Gastroesophageal sphincter (tissue), 4 donors: ENCODE measurements at regions not wholly inside any gene's neighbourhood (a gene's known extent, or its start where the extent isn't known, plus 50 kb on each side); places are given as distances from the start of the nearest gene placed in this dataset.
"Not testable (repeated sequence)": the region's sequence is repeated elsewhere in the genome, so short reads cannot be mapped to it uniquely, and the experiment has no call there.

Experiments
- ATAC-seq: fragments of 150-250 bp; one replicate; pipeline ENCODE4 v1.9.1; 2016; ENCODE audit warnings: mild to moderate bottlenecking, moderate library complexity
- H3K27ac ChIP-seq, 4 donors: fragments of 200-600 bp; sonication (generic) in 3 of 4; 1 replicate in 3 of 4; 2 replicates in 1 of 4; pipeline ENCODE4 v1.5.1; 2016 to 2019
- H3K27me3 ChIP-seq: fragments of 200-600 bp; sonication (generic); one replicate; pipeline ENCODE4 v1.5.1; 2019
- H3K36me3 ChIP-seq, 2 donors: fragments of 200-600 bp; sonication (generic); one replicate each; pipeline ENCODE4 v1.5.1; 2019; ENCODE audit warnings: control low read depth in 1 of 2
- H3K4me1 ChIP-seq, 3 donors: fragments of 200-600 bp; sonication (generic); 1 replicate in 2 of 3; 2 replicates in 1 of 3; pipeline ENCODE4 v1.5.1; 2016 to 2019; ENCODE audit warnings: control low read depth in 2 of 3
- H3K4me3 ChIP-seq, 2 donors: fragments of 200-600 bp; sonication (generic); one replicate each; pipeline ENCODE4 v1.5.1; 2019; ENCODE audit warnings: mild to moderate bottlenecking in 1 of 2, moderate library complexity in 1 of 2
- H3K9me3 ChIP-seq, 3 donors: fragments of 200-600 bp; sonication (generic); one replicate each; pipeline ENCODE4 v1.5.1; 2017 to 2019; ENCODE audit warnings: control low read depth in 2 of 3
- EP300 ChIP-seq: sonication (generic); formaldehyde crosslinking; IDR thresholded peaks from one replicate; pipeline ENCODE4 v1.6.1; 2017; ENCODE audit warnings: antibody characterized with exemption, mild to moderate bottlenecking
- POLR2A ChIP-seq, 2 donors: fragments of 450-650 bp; IDR thresholded peaks; one replicate each; pipeline ENCODE4 v1.6.1; 2017; ENCODE audit warnings: antibody characterized with exemption in 2 of 2, mild to moderate bottlenecking in 2 of 2, moderate library complexity in 1 of 2
- POLR2AphosphoS5 ChIP-seq: sonication (generic); formaldehyde crosslinking; IDR thresholded peaks from one replicate; pipeline ENCODE4 v1.6.1; 2017; ENCODE audit warnings: antibody characterized with exemption
- WGBS, 2 donors: methylation state at CpG; one replicate each; pipeline ENCODE4 v1.1.5; 2018; ENCODE audit warnings: low coverage in 1 of 2; 5-methylcytosine and 5-hydroxymethylcytosine counted together
- TF ChIP-seq, protein P1 (sequence below), 4 experiments: fragments of 200-600 bp in 2 of 4; fragments of 450-650 bp in 2 of 4; sonication (generic) in 1 of 4; IDR thresholded peaks; one replicate each; pipeline ENCODE4 v1.5.1; 2017 to 2019; ENCODE audit warnings: antibody characterized with exemption in 4 of 4, mild to moderate bottlenecking in 2 of 4, moderate library complexity in 2 of 4

GRCh38 chr12:78284417-78284816 is 453.7 kb downstream of the NAV3 start:
- WGBS, 2 donors, result 69% methylated on average over 1 of the region's 1 CpG; no CpG with 5 or more reads in 1 of the 2 donors
- TF ChIP-seq, protein P1, sequence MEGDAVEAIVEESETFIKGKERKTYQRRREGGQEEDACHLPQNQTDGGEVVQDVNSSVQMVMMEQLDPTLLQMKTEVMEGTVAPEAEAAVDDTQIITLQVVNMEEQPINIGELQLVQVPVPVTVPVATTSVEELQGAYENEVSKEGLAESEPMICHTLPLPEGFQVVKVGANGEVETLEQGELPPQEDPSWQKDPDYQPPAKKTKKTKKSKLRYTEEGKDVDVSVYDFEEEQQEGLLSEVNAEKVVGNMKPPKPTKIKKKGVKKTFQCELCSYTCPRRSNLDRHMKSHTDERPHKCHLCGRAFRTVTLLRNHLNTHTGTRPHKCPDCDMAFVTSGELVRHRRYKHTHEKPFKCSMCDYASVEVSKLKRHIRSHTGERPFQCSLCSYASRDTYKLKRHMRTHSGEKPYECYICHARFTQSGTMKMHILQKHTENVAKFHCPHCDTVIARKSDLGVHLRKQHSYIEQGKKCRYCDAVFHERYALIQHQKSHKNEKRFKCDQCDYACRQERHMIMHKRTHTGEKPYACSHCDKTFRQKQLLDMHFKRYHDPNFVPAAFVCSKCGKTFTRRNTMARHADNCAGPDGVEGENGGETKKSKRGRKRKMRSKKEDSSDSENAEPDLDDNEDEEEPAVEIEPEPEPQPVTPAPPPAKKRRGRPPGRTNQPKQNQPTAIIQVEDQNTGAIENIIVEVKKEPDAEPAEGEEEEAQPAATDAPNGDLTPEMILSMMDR (IDR thresholded peaks at IDR 0.05), result no peak
- TF ChIP-seq EP300, result no peak
- no peak for TF ChIP-seq POLR2A (IDR thresholded peaks at IDR 0.05)
- no peak for TF ChIP-seq POLR2AphosphoS5
- Histone ChIP-seq H3K27me3 (no peaks in the 10 kb centered on the region), H3K4me1 (no peaks in the 10 kb centered on the region), H3K9me3 (no peaks in the 10 kb centered on the region), H3K36me3 (no peaks in the 10 kb centered on the region), H3K4me3 (no peak overlapping the region), H3K27ac (no peak overlapping the region)
- no peak for ATAC-seq

DNA sequence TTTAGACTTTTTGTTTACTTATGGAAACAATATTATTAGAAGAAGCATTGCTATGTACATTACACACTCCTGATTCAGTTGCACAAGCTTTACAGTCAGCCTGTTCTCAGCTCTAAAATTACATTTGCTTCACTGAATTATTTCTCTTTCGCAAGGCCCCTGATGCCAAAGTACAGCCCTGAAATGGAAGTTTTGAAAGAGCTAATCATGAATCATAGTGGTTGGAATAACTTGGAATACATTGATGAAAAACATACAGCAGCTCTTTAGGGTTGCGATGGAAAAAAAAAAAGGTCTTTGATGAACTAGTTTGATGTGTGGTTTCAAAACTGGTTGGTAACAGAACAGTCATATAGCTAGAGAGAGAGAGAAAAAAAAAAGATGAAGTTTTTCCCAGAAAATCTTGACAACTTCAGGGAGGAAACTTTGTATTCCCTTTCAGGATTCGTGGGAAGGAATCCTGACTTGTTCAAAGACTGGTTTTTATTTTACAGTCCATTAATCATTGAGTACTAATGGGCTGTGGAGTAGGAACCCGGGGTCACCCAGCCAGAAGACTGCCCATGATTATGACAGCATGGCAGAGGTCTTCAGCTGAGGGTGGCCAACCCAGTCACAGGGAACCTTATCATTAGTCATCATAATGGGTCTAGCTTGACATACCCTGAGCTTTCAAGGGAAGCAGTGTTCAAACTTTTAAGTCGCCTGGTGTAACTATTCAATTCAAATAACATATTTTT is 460.1 kb downstream of the NAV3 start:
- H3K4me1 ChIP-seq, result no peaks in the 10 kb centered on the region
- H3K36me3 ChIP-seq, result no peaks in the 10 kb centered on the region
- H3K9me3 ChIP-seq, result no peaks in the 10 kb centered on the region
- no peak for TF ChIP-seq POLR2AphosphoS5
- TF ChIP-seq POLR2A (IDR thresholded peaks at IDR 0.05), result no peak
- no peak overlapping the region for H3K27ac ChIP-seq
- WGBS, 2 donors, result 57 to 59% methylated on average over 5 of the region's 5 CpGs
- H3K27me3 ChIP-seq, result no peaks in the 10 kb centered on the region
- H3K4me3 ChIP-seq, result no peak overlapping the region
- no peak for ATAC-seq

GRCh38 chr12:78293059-78293686 is 462.5 kb downstream of the NAV3 start:
- H3K4me3 ChIP-seq, result no peak overlapping the region
- H3K27me3 ChIP-seq, result no peaks in the 10 kb centered on the region
- ATAC-seq, result no peak
- no peak overlapping the region for H3K27ac ChIP-seq
- no peaks in the 10 kb centered on the region for H3K9me3 ChIP-seq
- H3K36me3 ChIP-seq, result no peaks in the 10 kb centered on the region
- H3K4me1 ChIP-seq, result no peaks in the 10 kb centered on the region
- TF ChIP-seq, protein P1 (IDR thresholded peaks at IDR 0.05), result no peak
- no peak for TF ChIP-seq EP300
- TF ChIP-seq POLR2AphosphoS5, result no peak
- no peak for TF ChIP-seq POLR2A (IDR thresholded peaks at IDR 0.05)
- 33 to 59% methylated on average over 1 of the region's 1 CpG for WGBS, 2 donors

DNA sequence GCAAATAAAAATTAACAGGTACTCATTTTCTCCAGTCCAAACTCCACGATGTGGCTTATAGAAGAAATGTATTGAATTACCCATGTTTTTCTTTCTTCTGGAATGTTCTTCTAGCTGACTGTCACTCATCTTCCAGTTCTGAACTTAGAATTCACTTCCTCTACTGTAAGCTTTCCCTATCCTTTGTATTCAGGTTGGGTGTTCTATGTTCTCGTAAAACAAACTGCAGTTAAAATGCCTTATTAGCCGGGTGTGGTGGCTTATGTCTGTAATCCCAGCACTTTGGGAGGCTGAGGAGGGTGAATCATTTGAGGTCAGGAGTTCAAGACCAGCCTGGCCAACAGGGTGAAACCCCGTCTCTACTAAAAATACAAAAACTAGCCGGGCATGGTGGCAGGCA is 470.6 kb downstream of the NAV3 start:
- H3K4me3 ChIP-seq, H3K4me1 ChIP-seq, H3K27me3 ChIP-seq, H3K36me3 ChIP-seq, ATAC-seq, H3K27ac ChIP-seq, H3K9me3 ChIP-seq: not testable (repeated sequence)
- WGBS, 2 donors, result 60 to 85% methylated on average over 2 of the region's 5 CpGs

- 83 to 89% methylated on average over 1 of the region's 1 CpG for WGBS, 2 donors
- TF ChIP-seq POLR2A (IDR thresholded peaks at IDR 0.05) (no peak), EP300 (no peak), POLR2AphosphoS5 (no peak)
- TF ChIP-seq, protein P1 (IDR thresholded peaks at IDR 0.05), result no peak
- no peak for ATAC-seq
Observed at GRCh38 chr12:78305808-78306207, 475.1 kb downstream of the NAV3 start.

DNA sequence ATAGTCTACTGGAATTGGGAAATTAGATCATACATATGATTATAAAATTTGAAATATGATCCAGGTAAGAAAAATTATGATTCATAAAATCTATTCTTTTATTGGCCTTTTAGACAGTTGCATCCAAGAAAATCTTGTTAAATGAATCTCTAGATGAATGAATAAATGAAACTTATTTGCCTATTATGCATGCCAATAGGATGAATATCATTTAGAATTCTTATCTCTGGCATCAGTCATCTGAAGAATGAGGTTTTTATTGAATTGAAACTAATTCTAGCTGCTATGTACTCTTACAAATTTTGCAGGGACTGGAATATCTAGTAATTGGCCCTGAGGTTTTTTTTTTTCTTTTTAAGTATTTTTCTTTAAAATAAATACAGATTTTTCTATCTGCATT is 475.5 kb downstream of the NAV3 start:
- H3K4me3 ChIP-seq, result no peak overlapping the region
- H3K27me3 ChIP-seq, result no peaks in the 10 kb centered on the region
- no peak for ATAC-seq

More at GRCh38 chr12:78305808-78306207, 475.1 kb downstream of the NAV3 start:
- H3K4me1 ChIP-seq, result no peaks in the 10 kb centered on the region
- no peaks in the 10 kb centered on the region for H3K27me3 ChIP-seq
- no peak overlapping the region for H3K4me3 ChIP-seq
- peaks cover 0 to 4% (median 0%) of the 10 kb centered on the region in 3 donors for H3K9me3 ChIP-seq
- H3K27ac ChIP-seq, result no peak overlapping the region
- H3K36me3 ChIP-seq, result no peaks in the 10 kb centered on the region

More for the DNA sequence above, 475.5 kb downstream of the NAV3 start:
- peaks cover 0 to 4% (median 0%) of the 10 kb centered on the region in 3 donors for H3K9me3 ChIP-seq
- no peak for TF ChIP-seq POLR2A (IDR thresholded peaks at IDR 0.05)
- no peak overlapping the region for H3K27ac ChIP-seq
- H3K36me3 ChIP-seq, result no peaks in the 10 kb centered on the region
- no peaks in the 10 kb centered on the region for H3K4me1 ChIP-seq
